VCaP (cell line): ENCODE measurements at regions not wholly inside any gene's neighbourhood (a gene's known extent, or its start where the extent isn't known, plus 50 kb on each side); places are given as distances from the start of the nearest gene placed in this dataset.

Experiments
- H3K27ac ChIP-seq: fragments of 450-650 bp; 2 replicates; pipeline ENCODE4 v1.5.1; 2017
- CTCF ChIP-seq: fragments of 450-650 bp; conservative IDR thresholded peaks from 2 replicates; pipeline ENCODE4 v1.5.1; 2017; ENCODE audit warnings: mild to moderate bottlenecking, moderate library complexity

- no peak overlapping the region for H3K27ac ChIP-seq
- TF ChIP-seq CTCF, result no peak
Measured at GRCh38 chr4:125486351-125486750, 171.6 kb downstream of the FAT4 start.

GRCh38 chr4:125489952-125490690 lies 175.4 kb downstream of the FAT4 start:
- no peak for TF ChIP-seq CTCF
- no peak overlapping the region for H3K27ac ChIP-seq

GRCh38 chr4:125492957-125493356 lies 178.2 kb downstream of the FAT4 start:
- no peak for TF ChIP-seq CTCF
- H3K27ac ChIP-seq, result no peak overlapping the region

GRCh38 chr4:125497861-125498260 lies 183.1 kb downstream of the FAT4 start:
- no peak overlapping the region for H3K27ac ChIP-seq
- TF ChIP-seq CTCF, result no peak

- H3K27ac ChIP-seq, result no peak overlapping the region
- no peak for TF ChIP-seq CTCF
Measured at GRCh38 chr4:125498981-125499380, 184.2 kb downstream of the FAT4 start.

- no peak for TF ChIP-seq CTCF
- no peak overlapping the region for H3K27ac ChIP-seq
Measured at GRCh38 chr4:125501090-125501489, 186.3 kb downstream of the FAT4 start.

GRCh38 chr4:125501568-125501967 lies 186.8 kb downstream of the FAT4 start:
- TF ChIP-seq CTCF, result no peak
- H3K27ac ChIP-seq, result no peak overlapping the region
